ENCODE measurements at regions not wholly inside any gene's neighbourhood (a gene's known extent, or its start where the extent isn't known, plus 50 kb on each side); places are given as distances from the start of the nearest gene placed in this dataset.

DNA sequence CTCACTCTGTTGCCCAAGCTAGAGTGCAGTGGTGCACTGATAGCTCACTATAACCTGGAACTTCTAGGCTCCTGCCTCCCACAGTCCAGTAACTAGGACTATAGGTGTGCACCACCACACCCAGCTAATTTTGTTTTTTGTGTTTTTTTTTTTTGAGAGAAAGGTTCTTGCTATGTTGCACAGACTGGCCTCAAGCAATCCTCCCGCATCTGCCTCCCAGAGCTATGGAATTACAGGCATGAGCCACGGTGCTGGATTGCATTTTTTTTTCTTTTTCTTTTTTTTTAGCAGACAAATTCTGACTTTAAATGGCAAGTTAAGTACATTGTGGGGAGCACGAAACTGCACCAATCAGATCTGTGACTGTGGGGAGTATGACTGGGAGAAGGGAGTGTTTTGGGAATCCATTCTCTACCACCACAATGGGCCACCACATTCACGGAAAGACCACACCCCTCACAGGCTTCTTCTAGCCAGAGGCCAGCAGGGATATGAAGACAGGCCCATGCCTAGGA, 58.1 kb upstream of the MSMB start:
- Histone ChIP-seq H3K36me3 (ENCODE audit: insufficient read depth) (no peaks in the 10 kb centered on the region), H3K79me2 (replicated peaks; ENCODE audit: insufficient read depth) (no peaks in the 10 kb centered on the region), H3K4me2 (no peak overlapping the region), H3K4me1 (ENCODE audit: insufficient read depth) (peaks cover 6% of the 10 kb centered on the region), H3K4me3 (no peak overlapping the region), H2AFZ (no peak overlapping the region), H3K9me2 (ENCODE audit: insufficient read depth) (no peaks in the 10 kb centered on the region), H3K27me3 (ENCODE audit: insufficient read depth) (peaks cover 29% of the 10 kb centered on the region), H4K20me1 (replicated peaks; ENCODE audit: insufficient read depth) (no peaks in the 10 kb centered on the region), H3K27ac (ENCODE audit: low read depth) (no peak overlapping the region), H3F3A (replicated peaks; ENCODE audit: low read depth) (0 out of 2 replicates have a peak, but pooled peaks cover 4% of the 10 kb centered on the region)
- Mint-ChIP-seq H3K36me3 (ENCODE audit: low read depth) (no peaks in the 10 kb centered on the region; the same call in 2 of the 3 replicates), H3K4me1 (peaks cover 11% of the 10 kb centered on the region), H3K27ac (no peak overlapping the region), H3K9me3 (no peaks in the 10 kb centered on the region; the same call in 2 of the 3 replicates), H3K27me3 (ENCODE audit: insufficient read depth, low read depth, poor library complexity) (peaks cover 23% of the 10 kb centered on the region), H3K4me3 (no peak overlapping the region)
- ATAC-seq (no peak), DNase-seq (ENCODE audit: low spot score) (no peak)
- TF ChIP-seq, protein P1, sequence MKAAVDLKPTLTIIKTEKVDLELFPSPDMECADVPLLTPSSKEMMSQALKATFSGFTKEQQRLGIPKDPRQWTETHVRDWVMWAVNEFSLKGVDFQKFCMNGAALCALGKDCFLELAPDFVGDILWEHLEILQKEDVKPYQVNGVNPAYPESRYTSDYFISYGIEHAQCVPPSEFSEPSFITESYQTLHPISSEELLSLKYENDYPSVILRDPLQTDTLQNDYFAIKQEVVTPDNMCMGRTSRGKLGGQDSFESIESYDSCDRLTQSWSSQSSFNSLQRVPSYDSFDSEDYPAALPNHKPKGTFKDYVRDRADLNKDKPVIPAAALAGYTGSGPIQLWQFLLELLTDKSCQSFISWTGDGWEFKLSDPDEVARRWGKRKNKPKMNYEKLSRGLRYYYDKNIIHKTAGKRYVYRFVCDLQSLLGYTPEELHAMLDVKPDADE (IDR thresholded peaks at IDR 0.05), result no peak
- TF ChIP-seq, protein P2, sequence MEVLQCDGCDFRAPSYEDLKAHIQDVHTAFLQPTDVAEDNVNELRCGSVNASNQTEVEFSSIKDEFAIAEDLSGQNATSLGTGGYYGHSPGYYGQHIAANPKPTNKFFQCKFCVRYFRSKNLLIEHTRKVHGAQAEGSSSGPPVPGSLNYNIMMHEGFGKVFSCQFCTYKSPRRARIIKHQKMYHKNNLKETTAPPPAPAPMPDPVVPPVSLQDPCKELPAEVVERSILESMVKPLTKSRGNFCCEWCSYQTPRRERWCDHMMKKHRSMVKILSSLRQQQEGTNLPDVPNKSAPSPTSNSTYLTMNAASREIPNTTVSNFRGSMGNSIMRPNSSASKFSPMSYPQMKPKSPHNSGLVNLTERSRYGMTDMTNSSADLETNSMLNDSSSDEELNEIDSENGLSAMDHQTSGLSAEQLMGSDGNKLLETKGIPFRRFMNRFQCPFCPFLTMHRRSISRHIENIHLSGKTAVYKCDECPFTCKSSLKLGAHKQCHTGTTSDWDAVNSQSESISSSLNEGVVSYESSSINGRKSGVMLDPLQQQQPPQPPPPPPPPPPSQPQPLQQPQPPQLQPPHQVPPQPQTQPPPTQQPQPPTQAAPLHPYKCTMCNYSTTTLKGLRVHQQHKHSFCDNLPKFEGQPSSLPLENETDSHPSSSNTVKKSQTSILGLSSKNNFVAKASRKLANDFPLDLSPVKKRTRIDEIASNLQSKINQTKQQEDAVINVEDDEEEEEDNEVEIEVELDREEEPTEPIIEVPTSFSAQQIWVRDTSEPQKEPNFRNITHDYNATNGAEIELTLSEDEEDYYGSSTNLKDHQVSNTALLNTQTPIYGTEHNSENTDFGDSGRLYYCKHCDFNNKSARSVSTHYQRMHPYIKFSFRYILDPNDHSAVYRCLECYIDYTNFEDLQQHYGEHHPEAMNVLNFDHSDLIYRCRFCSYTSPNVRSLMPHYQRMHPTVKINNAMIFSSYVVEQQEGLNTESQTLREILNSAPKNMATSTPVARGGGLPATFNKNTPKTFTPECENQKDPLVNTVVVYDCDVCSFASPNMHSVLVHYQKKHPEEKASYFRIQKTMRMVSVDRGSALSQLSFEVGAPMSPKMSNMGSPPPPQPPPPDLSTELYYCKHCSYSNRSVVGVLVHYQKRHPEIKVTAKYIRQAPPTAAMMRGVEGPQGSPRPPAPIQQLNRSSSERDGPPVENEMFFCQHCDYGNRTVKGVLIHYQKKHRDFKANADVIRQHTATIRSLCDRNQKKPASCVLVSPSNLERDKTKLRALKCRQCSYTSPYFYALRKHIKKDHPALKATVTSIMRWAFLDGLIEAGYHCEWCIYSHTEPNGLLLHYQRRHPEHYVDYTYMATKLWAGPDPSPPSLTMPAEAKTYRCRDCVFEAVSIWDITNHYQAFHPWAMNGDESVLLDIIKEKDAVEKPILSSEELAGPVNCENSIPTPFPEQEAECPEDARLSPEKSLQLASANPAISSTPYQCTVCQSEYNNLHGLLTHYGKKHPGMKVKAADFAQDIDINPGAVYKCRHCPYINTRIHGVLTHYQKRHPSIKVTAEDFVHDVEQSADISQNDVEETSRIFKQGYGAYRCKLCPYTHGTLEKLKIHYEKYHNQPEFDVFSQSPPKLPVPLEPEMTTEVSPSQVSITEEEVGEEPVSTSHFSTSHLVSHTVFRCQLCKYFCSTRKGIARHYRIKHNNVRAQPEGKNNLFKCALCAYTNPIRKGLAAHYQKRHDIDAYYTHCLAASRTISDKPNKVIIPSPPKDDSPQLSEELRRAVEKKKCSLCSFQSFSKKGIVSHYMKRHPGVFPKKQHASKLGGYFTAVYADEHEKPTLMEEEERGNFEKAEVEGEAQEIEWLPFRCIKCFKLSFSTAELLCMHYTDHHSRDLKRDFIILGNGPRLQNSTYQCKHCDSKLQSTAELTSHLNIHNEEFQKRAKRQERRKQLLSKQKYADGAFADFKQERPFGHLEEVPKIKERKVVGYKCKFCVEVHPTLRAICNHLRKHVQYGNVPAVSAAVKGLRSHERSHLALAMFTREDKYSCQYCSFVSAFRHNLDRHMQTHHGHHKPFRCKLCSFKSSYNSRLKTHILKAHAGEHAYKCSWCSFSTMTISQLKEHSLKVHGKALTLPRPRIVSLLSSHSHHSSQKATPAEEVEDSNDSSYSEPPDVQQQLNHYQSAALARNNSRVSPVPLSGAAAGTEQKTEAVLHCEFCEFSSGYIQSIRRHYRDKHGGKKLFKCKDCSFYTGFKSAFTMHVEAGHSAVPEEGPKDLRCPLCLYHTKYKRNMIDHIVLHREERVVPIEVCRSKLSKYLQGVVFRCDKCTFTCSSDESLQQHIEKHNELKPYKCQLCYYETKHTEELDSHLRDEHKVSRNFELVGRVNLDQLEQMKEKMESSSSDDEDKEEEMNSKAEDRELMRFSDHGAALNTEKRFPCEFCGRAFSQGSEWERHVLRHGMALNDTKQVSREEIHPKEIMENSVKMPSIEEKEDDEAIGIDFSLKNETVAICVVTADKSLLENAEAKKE (CRISPR knock-in tag; IDR thresholded peaks at IDR 0.05), result no peak
- TF ChIP-seq STAT1 (IDR thresholded peaks at IDR 0.05; ENCODE audit: unreplicated experiment) (no peak), ZNF331 (CRISPR knock-in tag; IDR thresholded peaks at IDR 0.05; ENCODE audit: low read depth) (no peak), NANOG (IDR thresholded peaks at IDR 0.05; ENCODE audit: borderline replicate concordance) (no peak), CREB1 (CRISPR knock-in tag; IDR thresholded peaks at IDR 0.05; ENCODE audit: low read depth) (no peak), JUNB (IDR thresholded peaks at IDR 0.05; ENCODE audit: unreplicated experiment) (no peak), EZH2phosphoT487 (IDR thresholded peaks at IDR 0.05; ENCODE audit: unreplicated experiment) (no peak), EZH2 (IDR thresholded peaks at IDR 0.05; ENCODE audit: low read depth, unreplicated experiment) (no peak), ZNF114 (CRISPR knock-in tag; IDR thresholded peaks at IDR 0.05) (no peak), POLR2AphosphoS5 (IDR thresholded peaks at IDR 0.05; ENCODE audit: low read depth) (no peak)
- TF ChIP-seq, protein P3, sequence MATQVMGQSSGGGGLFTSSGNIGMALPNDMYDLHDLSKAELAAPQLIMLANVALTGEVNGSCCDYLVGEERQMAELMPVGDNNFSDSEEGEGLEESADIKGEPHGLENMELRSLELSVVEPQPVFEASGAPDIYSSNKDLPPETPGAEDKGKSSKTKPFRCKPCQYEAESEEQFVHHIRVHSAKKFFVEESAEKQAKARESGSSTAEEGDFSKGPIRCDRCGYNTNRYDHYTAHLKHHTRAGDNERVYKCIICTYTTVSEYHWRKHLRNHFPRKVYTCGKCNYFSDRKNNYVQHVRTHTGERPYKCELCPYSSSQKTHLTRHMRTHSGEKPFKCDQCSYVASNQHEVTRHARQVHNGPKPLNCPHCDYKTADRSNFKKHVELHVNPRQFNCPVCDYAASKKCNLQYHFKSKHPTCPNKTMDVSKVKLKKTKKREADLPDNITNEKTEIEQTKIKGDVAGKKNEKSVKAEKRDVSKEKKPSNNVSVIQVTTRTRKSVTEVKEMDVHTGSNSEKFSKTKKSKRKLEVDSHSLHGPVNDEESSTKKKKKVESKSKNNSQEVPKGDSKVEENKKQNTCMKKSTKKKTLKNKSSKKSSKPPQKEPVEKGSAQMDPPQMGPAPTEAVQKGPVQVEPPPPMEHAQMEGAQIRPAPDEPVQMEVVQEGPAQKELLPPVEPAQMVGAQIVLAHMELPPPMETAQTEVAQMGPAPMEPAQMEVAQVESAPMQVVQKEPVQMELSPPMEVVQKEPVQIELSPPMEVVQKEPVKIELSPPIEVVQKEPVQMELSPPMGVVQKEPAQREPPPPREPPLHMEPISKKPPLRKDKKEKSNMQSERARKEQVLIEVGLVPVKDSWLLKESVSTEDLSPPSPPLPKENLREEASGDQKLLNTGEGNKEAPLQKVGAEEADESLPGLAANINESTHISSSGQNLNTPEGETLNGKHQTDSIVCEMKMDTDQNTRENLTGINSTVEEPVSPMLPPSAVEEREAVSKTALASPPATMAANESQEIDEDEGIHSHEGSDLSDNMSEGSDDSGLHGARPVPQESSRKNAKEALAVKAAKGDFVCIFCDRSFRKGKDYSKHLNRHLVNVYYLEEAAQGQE (IDR thresholded peaks at IDR 0.05; ENCODE audit: unreplicated experiment), result no peak
- TF ChIP-seq, protein P4, sequence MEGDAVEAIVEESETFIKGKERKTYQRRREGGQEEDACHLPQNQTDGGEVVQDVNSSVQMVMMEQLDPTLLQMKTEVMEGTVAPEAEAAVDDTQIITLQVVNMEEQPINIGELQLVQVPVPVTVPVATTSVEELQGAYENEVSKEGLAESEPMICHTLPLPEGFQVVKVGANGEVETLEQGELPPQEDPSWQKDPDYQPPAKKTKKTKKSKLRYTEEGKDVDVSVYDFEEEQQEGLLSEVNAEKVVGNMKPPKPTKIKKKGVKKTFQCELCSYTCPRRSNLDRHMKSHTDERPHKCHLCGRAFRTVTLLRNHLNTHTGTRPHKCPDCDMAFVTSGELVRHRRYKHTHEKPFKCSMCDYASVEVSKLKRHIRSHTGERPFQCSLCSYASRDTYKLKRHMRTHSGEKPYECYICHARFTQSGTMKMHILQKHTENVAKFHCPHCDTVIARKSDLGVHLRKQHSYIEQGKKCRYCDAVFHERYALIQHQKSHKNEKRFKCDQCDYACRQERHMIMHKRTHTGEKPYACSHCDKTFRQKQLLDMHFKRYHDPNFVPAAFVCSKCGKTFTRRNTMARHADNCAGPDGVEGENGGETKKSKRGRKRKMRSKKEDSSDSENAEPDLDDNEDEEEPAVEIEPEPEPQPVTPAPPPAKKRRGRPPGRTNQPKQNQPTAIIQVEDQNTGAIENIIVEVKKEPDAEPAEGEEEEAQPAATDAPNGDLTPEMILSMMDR (conservative IDR thresholded peaks at IDR 0.05; ENCODE audit: low read depth in 2 of 2), result no peak

All from GM23338 (cell line).